HG03439 (cell line): ENCODE measurements at regions not wholly inside any gene's neighbourhood (a gene's known extent, or its start where the extent isn't known, plus 50 kb on each side); places are given as distances from the start of the nearest gene placed in this dataset.
A peak's percentile ranks its signal among the peaks of the same experiment; 100 is the strongest.

Experiments
- ATAC-seq: cut with Tn5 transposase; IDR thresholded peaks from one replicate; pipeline ENCODE4 v1.9.1; 2021; ENCODE audit warnings: mild to moderate bottlenecking, moderate library complexity; ENCODE audit not compliant: unreplicated experiment

GRCh38 chr15:47945872-47946650 lies 174.7 kb upstream of the SLC24A5 start:
- ATAC-seq: no peak

- ATAC-seq: no peak
Observed at GRCh38 chr15:47949815-47950214, 171.0 kb upstream of the SLC24A5 start.

GRCh38 chr15:47950447-47950846 lies 170.3 kb upstream of the SLC24A5 start:
- ATAC-seq: no peak

GRCh38 chr15:47951781-47952180 lies 169.0 kb upstream of the SLC24A5 start:
- ATAC-seq: no peak

GRCh38 chr15:47954196-47954595 lies 166.6 kb upstream of the SLC24A5 start:
- no peak for ATAC-seq

- ATAC-seq: no peak
Observed at GRCh38 chr15:47955021-47955420, 165.8 kb upstream of the SLC24A5 start.

- ATAC-seq: no peak
Observed at GRCh38 chr15:47959617-47960413, 161.0 kb upstream of the SLC24A5 start.

GRCh38 chr15:47961401-47962090 lies 159.2 kb upstream of the SLC24A5 start:
- peak; percentile 84 for ATAC-seq

- ATAC-seq: no peak
Observed at GRCh38 chr15:47963265-47963664, 157.5 kb upstream of the SLC24A5 start.

- no peak for ATAC-seq
Observed at GRCh38 chr15:47964229-47964628, 156.6 kb upstream of the SLC24A5 start.

GRCh38 chr15:47965297-47965696 lies 155.5 kb upstream of the SLC24A5 start:
- ATAC-seq: no peak

- no peak for ATAC-seq
Observed at GRCh38 chr15:47968593-47968992, 152.2 kb upstream of the SLC24A5 start.

GRCh38 chr15:47971637-47972036 lies 149.2 kb upstream of the SLC24A5 start:
- no peak for ATAC-seq

- no peak for ATAC-seq
Observed at GRCh38 chr15:47972738-47973137, 148.1 kb upstream of the SLC24A5 start.

GRCh38 chr15:47974724-47975123 lies 146.1 kb upstream of the SLC24A5 start:
- no peak for ATAC-seq

- ATAC-seq: no peak
Observed at GRCh38 chr15:47975427-47975826, 145.4 kb upstream of the SLC24A5 start.

GRCh38 chr15:47983533-47983932 lies 137.3 kb upstream of the SLC24A5 start:
- ATAC-seq: no peak

GRCh38 chr15:47985568-47985967 lies 135.2 kb upstream of the SLC24A5 start:
- ATAC-seq: no peak

- no peak for ATAC-seq
Observed at GRCh38 chr15:47987461-47987860, 133.3 kb upstream of the SLC24A5 start.

- ATAC-seq: peak; percentile 85
Observed at GRCh38 chr15:47987908-47988532, 132.8 kb upstream of the SLC24A5 start.

GRCh38 chr15:47988564-47988963 lies 132.2 kb upstream of the SLC24A5 start:
- ATAC-seq: no peak
